ENCODE measurements at regions not wholly inside any gene's neighbourhood (a gene's known extent, or its start where the extent isn't known, plus 50 kb on each side); places are given as distances from the start of the nearest gene placed in this dataset.

DNA sequence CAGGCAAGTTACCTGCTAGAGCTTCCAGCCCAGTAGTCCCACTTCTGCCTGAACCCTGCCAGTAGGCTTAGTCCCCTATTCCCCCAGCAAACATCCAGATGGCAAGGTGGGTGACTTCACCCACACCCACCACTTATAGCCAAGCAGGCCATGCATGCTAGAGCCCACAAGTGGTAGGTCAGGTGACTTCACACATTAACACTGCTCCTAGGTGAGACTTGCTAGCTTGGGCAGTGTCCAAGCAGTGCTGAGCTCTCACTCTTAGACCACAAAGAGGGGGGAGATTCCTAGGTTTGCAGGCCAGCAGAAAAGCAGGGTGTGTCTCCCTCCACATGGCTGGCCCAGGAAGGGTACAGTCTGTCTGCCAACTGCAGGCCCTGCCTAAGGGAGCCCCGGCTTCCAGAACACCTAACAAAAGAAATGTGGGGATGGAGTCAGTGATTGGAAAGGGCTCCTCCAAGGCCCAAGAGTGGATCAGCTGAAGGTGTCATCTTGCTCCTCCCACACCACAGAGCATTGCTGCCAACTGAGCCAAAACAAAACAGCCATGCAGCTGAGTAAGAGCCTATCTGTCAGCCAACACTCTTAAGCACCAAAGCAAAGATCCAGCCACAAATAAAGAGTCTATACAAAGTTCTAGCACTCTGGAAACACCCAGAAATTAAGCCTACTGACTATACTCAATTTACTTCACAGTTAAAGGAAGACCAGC, 158.1 kb upstream of the USP38 start:
- Histone ChIP-seq H3K4me1 (no peaks in the 10 kb centered on the region), H3K36me3 (ENCODE audit: low read depth, missing control alignments) (no peaks in the 10 kb centered on the region), H3K27me3 (no peaks in the 10 kb centered on the region), H3K4me3 (no peak overlapping the region), H3K9me3 (no peaks in the 10 kb centered on the region), H3K27ac (no peak overlapping the region)
- intact Hi-C loops (cut with DNase I; ENCODE audit: low total_unique reads) = no loop called here
- 90 to 93% methylated on average over 1 of the region's 1 CpG for WGBS, 2 donors
- TF ChIP-seq POLR2A (IDR thresholded peaks at IDR 0.05) = no peak
- TF ChIP-seq, protein P1, sequence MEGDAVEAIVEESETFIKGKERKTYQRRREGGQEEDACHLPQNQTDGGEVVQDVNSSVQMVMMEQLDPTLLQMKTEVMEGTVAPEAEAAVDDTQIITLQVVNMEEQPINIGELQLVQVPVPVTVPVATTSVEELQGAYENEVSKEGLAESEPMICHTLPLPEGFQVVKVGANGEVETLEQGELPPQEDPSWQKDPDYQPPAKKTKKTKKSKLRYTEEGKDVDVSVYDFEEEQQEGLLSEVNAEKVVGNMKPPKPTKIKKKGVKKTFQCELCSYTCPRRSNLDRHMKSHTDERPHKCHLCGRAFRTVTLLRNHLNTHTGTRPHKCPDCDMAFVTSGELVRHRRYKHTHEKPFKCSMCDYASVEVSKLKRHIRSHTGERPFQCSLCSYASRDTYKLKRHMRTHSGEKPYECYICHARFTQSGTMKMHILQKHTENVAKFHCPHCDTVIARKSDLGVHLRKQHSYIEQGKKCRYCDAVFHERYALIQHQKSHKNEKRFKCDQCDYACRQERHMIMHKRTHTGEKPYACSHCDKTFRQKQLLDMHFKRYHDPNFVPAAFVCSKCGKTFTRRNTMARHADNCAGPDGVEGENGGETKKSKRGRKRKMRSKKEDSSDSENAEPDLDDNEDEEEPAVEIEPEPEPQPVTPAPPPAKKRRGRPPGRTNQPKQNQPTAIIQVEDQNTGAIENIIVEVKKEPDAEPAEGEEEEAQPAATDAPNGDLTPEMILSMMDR (IDR thresholded peaks at IDR 0.05) = no peak
- no peak for DNase-seq

DNA sequence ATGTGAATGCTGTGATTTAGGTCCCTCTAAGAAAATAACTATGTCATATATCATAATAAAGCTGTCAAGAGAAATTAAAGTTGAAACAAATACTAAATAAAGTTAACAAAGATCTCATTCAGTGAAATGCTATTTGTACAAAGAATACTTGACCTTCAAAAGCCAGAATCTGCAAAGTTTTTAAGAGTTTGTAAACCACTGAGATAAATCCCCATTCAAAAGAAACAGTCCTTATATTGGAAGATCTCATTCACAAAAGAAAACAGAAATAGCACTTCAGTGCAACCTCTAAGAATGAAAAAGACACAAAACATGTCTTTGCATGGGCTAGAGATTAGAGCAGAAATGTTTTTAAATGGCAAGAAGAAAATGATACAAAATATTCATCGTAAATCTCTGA, 149.1 kb upstream of the USP38 start:
- Histone ChIP-seq H3K36me3 (ENCODE audit: low read depth, missing control alignments) (no peaks in the 10 kb centered on the region), H3K4me1 (no peaks in the 10 kb centered on the region), H3K27ac (no peak overlapping the region), H3K4me3 (no peak overlapping the region), H3K9me3 (no peaks in the 10 kb centered on the region), H3K27me3 (no peaks in the 10 kb centered on the region)
- no peak for TF ChIP-seq POLR2A (IDR thresholded peaks at IDR 0.05)
- TF ChIP-seq, protein P1 (IDR thresholded peaks at IDR 0.05) = no peak
- WGBS, 2 donors = 68 to 71% methylated on average over 1 of the region's 1 CpG
- intact Hi-C loops (cut with DNase I; ENCODE audit: low total_unique reads) = no loop called here
- no peak for DNase-seq

DNA sequence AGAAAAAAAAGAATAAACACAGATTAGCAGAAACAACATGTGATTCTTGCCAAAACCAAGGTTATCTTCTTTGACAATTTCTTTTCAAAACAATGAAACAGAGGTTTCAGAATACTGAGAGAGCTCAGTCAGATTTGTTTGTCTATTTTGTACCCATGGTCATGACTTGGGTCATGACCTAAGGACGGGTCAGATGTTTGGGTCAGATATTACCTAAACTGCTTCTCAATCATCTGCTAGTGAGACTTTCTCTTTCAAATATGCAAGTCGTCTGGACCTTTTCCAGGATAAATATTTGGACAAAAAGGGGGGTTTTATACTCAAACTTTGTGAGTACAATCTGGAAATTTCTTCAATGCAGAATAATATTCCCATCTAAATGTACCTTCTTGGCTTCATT, 148.3 kb upstream of the USP38 start:
- no peaks in the 10 kb centered on the region for H3K4me1 ChIP-seq
- TF ChIP-seq POLR2A (IDR thresholded peaks at IDR 0.05) = no peak
- TF ChIP-seq, protein P1 (IDR thresholded peaks at IDR 0.05) = no peak
- no peaks in the 10 kb centered on the region for H3K36me3 ChIP-seq (ENCODE audit: low read depth, missing control alignments)
- intact Hi-C loops (cut with DNase I; ENCODE audit: low total_unique reads) = no loop called here
- H3K27ac ChIP-seq = no peak overlapping the region
- no peak overlapping the region for H3K4me3 ChIP-seq
- H3K27me3 ChIP-seq = no peaks in the 10 kb centered on the region
- H3K9me3 ChIP-seq = no peaks in the 10 kb centered on the region
- no peak for DNase-seq
- WGBS, 2 donors = 47 to 60% methylated on average over 2 of the region's 2 CpGs

DNA sequence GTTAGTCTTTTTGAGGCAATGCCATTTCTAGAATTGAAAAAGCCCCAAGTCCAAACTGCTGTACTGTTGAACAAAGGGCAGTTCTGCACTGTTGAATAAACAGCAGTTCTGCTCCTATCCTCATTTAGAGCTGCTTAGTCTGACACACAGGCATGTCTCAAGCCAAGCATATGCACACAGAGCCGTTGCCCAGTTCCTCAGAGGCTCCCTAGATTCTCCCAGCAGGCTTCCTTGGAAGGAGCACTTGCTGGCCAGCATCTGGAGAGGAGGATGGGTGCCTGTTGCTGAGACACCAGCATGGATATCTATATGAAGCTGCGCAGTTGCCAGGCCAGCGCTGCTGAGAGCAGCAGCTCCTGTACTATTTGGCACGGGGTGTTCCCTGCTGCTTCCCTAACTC, 138.3 kb upstream of the USP38 start:
- TF ChIP-seq POLR2A (IDR thresholded peaks at IDR 0.05) = no peak
- TF ChIP-seq, protein P1 (IDR thresholded peaks at IDR 0.05) = no peak
- intact Hi-C loops (cut with DNase I; ENCODE audit: low total_unique reads) = no loop called here
- no peak overlapping the region for H3K27ac ChIP-seq
- no peak for DNase-seq
- WGBS, 2 donors = 55 to 71% methylated on average over 4 of the region's 4 CpGs
- H3K36me3 ChIP-seq (ENCODE audit: low read depth, missing control alignments) = no peaks in the 10 kb centered on the region
- no peaks in the 10 kb centered on the region for H3K27me3 ChIP-seq
- H3K4me1 ChIP-seq = no peaks in the 10 kb centered on the region
- H3K4me3 ChIP-seq = no peak overlapping the region
- H3K9me3 ChIP-seq = no peaks in the 10 kb centered on the region

DNA sequence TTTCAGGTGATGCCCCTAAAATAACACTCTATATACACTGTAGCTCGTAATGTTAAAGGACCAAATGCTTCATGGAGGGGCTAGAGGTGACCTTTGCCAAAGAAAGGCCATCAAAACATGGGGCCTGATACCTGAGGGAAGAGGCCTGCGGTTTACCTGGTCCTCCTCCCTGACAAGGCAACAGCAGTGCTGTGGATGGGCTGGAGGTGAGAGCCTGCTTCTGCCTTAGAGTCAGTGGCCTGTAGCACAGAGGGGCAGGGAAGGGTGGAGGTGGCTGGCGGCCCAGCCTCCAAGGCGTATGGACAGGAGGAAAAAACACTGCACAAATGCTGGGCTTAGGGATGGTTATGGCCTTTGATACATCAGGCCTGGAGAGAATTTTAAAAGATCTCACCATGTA, 137.8 kb upstream of the USP38 start:
- no peaks in the 10 kb centered on the region for H3K27me3 ChIP-seq
- intact Hi-C loops (cut with DNase I; ENCODE audit: low total_unique reads) = no loop called here
- no peak overlapping the region for H3K27ac ChIP-seq
- TF ChIP-seq POLR2A (IDR thresholded peaks at IDR 0.05) = no peak
- TF ChIP-seq, protein P1 (IDR thresholded peaks at IDR 0.05) = no peak
- WGBS, 2 donors = 79 to 89% methylated on average over 2 to 4 of the region's 4 CpGs
- no peak for DNase-seq
- no peaks in the 10 kb centered on the region for H3K9me3 ChIP-seq
- H3K36me3 ChIP-seq (ENCODE audit: low read depth, missing control alignments) = no peaks in the 10 kb centered on the region
- H3K4me3 ChIP-seq = no peak overlapping the region
- H3K4me1 ChIP-seq = no peaks in the 10 kb centered on the region
